SH-SY5Y (cell line): ENCODE measurements at regions not wholly inside any gene's neighbourhood (a gene's known extent, or its start where the extent isn't known, plus 50 kb on each side); places are given as distances from the start of the nearest gene placed in this dataset.

Experiments used
- GATA2 ChIP-seq: IDR thresholded peaks from 2 replicates; pipeline ENCODE4 v1.6.1; 2011; ENCODE audit warnings: mild to moderate bottlenecking, low read depth, low read length
- GATA3 ChIP-seq: IDR thresholded peaks from 2 replicates; pipeline ENCODE4 v1.6.1; 2011; ENCODE audit warnings: low read depth, mild to moderate bottlenecking, low read length, moderate library complexity

- TF ChIP-seq GATA2 (no peak), GATA3 (no peak)
Measured at GRCh38 chr6:147023581-147023980, 180.6 kb upstream of the STXBP5 start.
